Activated CD4-positive, alpha-beta T cell treated with anti-CD3 and anti-CD28 coated beads, Interleukin-2, amount 50 U/mL, for 4 hours (primary cell): ENCODE measurements at regions not wholly inside any gene's neighbourhood (a gene's known extent, or its start where the extent isn't known, plus 50 kb on each side); places are given as distances from the start of the nearest gene placed in this dataset.
"Not testable (repeated sequence)": the region's sequence is repeated elsewhere in the genome, so short reads cannot be mapped to it uniquely, and the experiment has no call there.

ENCODE experiments used
- DNase-seq, 2 experiments: peaks; one replicate each; pipeline ENCODE4 v3.0.0-alpha.2; 2020

GRCh38 chr11:90453525-90453924 lies 230.7 kb upstream of the CHORDC1 start:
- no peak for DNase-seq

DNA sequence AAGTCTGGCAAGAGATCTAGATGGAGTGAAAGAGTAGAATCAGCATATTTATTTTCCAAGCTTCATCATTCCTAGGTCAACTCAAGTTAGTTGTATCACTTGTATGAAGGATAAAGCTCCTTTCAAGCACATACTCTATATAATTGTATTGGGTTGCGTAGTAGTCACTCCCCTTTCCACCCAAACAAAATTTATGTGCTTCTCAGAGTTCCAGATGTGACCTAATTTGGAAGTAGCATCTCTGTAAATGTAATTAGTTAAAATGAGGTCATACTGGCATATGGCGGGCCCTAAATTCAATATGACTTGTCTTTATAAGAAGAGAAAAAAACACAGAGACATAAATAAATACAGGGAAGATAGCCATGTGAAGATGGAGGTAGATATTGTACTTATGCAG lies 226.8 kb upstream of the CHORDC1 start:
- DNase-seq: no peak

- no peak for DNase-seq
Measured at GRCh38 chr11:90448256-90448655, 225.4 kb upstream of the CHORDC1 start.

- DNase-seq: no peak
Measured at GRCh38 chr11:90447618-90448017, 224.8 kb upstream of the CHORDC1 start.

- DNase-seq: no peak
Measured at GRCh38 chr11:90446207-90446606, 223.4 kb upstream of the CHORDC1 start.

- no peak for DNase-seq
Measured at GRCh38 chr11:90438069-90438468, 215.2 kb upstream of the CHORDC1 start.

DNA sequence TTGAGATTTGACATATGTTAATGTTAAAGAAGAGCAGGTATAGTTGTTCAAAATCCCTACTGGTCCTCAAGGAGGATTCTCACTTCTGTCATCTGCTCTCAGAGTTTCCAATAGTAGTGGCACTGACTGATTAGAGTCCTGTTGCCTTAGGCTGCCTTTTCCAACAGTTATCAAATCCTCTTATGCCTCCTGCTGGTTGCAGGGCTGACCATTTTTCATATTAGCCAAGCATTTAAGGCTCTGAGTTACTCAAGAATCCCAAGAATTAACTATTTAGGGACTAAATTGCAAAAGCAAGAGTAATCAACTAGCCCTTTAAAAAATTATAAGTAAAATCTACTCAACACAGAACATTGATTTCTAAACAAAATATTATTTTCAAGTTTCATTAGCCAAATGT lies 212.0 kb upstream of the CHORDC1 start:
- DNase-seq: no peak

DNA sequence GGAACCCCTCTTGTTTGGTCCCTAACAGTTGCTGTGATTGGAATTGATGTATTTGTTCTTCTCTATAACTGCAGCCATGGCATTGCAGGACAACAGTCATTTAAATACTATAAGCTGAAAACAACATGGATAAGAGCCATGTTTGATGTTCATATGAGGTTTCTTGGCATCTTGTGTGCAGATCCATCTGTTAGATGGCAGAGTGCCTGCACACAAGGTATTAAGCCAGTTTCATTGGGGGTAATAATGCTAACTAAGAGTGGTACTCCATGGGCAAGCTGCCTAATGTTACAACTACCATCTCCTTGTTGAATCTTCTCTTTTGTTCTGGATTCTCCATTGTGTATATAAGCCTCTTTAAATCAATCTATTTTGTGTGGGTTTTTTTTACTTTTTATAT lies 206.0 kb upstream of the CHORDC1 start:
- DNase-seq: no peak

DNA sequence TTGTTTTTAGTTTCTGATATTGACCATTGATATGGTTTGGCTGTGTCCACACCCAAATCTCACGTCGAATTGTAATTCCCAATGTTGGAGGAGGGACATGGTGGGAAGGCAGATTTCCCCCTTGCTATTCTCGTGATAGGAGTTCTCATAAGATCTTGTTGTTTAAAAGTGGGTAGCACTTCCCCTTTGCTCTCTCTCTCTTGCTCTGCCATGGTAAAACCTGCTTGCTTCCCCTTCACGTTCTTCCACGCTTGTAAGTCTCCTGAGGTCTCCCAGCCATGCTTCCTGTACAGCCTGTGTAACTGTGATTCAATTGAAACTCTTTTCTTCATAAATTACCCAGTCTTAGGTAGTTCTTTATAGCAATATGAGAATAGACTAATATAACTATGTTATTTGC lies 203.6 kb upstream of the CHORDC1 start:
- no peak for DNase-seq

DNA sequence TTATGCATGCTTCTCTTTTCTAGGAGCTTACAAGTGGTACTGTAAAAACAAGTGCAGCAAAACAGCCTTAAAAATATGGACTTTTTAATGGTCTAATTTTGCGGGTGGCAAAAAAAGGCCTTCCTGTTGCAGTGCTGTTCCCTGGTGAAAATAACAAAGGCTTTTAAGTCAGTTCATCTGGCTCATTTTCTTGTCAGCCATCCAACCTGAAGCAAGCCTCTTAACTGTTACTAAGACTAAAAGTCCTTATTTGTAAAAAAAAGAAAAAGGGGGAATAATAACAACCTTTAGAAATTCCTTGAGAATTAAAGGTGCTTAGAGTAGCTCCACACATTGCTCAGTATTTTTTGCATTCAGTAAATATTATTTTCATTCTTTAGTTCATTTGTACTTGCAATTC lies 200.5 kb upstream of the CHORDC1 start:
- no peak for DNase-seq

- DNase-seq: not testable (repeated sequence)
Measured at GRCh38 chr11:90422787-90423186, 199.9 kb upstream of the CHORDC1 start.

DNA sequence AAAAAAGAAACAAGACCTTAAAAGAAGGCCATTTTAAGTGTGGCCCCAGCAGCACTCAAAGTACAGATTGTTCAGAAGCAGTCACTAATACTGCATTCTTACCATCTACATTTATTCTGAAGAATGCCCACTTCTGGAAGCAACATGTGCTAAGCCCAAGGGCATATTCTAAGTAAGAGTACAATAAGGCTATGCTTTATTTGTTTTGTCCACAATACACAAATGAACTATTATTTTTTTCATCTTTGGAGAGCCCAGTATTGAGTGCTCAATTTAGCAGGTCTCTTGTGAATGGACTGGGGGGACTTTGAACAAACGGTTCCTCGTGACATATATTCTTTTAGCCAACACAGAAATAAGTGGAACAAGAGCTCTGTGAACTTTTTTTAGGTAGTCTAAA lies 191.4 kb upstream of the CHORDC1 start:
- no peak for DNase-seq

GRCh38 chr11:90407350-90407749 lies 184.5 kb upstream of the CHORDC1 start:
- DNase-seq: no peak

DNA sequence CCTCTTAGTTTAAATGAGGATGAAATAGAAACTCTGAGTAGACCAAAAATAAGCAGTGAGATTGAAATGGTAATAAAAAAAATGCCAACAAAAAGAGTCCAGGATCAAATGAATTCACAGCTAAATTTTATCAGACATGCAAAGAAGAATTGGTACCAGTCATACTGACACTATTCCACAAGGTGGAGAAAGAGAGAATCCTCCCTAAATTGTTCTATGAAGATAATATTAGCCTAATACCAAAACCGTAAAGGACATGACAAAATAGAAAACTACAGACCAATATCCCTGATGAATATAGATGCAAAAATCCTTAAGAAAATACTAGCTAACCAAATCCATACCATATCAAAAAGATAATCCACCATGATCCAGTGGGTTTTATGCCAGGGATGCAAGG lies 169.8 kb upstream of the CHORDC1 start:
- DNase-seq: no peak

- no peak for DNase-seq
Measured at GRCh38 chr11:90391756-90392155, 168.9 kb upstream of the CHORDC1 start.

DNA sequence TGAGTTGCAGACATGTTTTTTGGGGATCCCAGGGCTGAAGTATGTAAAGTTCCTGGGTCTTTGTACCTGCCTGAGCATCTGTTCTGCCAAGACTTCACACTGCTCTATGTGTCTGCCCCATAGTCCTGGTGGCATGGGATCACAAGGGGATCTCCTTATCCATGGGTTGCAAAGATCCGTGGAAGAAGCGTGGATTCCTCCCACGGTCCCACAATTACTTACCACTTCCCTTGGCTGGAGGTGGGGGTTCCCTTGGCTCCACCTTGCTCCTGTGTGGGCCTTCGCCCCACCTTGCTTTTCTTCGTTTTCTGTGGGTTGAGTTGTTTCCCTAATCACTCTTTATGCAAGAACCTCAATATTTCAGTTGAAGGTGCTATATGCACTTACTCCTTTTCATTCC lies 157.4 kb upstream of the CHORDC1 start:
- DNase-seq: no peak

DNA sequence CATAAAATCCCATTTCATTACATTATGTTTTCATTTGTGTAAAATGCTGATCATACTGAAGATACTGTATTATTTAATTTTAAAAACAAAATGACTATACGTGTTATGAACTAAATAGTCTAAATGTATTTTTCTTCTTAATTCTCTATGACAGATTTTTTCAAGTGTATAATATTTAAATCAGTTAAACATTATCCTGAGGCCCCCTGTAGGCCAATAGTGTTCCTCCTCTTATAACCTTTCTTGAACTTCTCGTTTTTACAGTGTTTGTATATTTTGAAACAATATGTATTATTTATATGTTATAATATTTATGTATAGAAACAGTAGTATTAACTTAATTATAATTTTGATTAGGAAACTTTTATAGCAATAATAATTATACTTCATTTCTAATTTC lies 151.1 kb upstream of the CHORDC1 start:
- DNase-seq: no peak

DNA sequence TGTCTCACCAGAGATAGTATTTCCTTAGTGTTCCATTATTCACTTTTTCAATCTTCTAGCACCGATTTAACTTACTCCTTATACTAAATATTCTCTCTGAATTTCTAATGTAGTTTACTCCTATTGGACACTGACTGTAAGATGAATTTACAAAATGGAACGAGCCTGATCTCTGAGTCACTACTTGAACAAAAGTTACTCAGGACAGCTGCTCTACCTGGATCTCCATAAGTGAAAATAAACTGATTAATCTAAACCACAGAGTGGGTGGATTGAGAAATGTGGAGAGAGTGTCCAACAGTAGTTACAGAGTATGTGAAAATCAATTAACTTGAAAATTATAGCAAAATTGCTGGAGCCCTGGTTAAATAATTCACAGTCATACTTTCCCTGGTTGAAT lies 141.7 kb upstream of the CHORDC1 start:
- DNase-seq: no peak

DNA sequence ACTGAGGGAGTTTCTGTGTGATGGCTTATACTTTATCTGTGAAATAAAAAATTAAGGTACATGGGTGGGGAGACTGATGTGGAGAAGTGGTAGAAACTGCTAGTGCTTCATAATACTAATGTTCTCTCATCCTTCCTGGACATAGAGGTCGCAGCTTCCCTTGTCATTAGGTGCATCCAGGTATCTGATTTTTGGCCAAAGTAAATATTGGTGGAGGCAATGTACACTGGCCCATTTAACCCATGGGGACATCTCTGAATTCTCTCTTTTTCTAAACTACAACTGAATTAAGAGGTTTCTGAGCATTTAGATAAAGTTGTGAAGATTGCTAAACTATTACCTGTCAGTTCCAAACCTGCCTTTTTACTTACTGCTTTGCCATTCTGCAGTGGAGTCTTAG lies 140.9 kb upstream of the CHORDC1 start:
- DNase-seq: no peak

DNA sequence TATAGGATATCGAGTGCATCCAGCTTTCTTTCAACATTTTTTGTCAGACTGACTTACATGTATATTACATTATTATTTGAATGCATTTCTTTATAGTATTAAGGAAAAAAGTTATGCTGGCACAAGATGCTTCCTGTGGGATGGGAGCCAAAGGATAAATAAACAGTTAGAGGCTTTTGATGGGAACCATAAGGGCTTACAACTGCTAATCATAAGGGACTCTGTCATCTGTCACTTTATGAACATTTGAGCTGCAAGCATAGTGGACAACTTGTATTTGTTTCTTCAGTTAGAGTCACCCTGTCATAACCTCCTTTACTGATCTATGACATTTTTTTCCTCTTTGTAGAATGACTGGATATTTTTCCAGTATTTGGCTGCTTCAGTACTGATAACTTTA lies 132.4 kb upstream of the CHORDC1 start:
- DNase-seq: no peak

DNA sequence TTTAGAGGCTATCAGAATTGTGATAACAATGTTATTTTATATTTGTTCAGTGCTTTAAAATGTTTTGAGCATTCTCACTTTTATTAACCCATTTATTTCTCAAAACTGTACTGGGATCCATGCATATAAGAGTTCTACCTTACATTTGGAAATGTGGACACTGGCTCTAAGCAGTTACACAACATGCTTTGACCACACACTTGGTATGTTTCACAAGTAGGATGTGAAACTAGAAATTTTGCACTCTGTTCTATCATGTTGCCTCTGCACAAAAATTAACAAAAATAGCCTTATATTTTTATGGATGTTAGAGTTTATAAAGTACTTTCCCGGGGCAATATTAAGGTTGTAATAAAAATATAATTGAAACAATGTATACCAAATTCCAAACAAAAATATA lies 126.9 kb upstream of the CHORDC1 start:
- no peak for DNase-seq

- DNase-seq: no peak
Measured at GRCh38 chr11:90344546-90344945, 121.7 kb upstream of the CHORDC1 start.

DNA sequence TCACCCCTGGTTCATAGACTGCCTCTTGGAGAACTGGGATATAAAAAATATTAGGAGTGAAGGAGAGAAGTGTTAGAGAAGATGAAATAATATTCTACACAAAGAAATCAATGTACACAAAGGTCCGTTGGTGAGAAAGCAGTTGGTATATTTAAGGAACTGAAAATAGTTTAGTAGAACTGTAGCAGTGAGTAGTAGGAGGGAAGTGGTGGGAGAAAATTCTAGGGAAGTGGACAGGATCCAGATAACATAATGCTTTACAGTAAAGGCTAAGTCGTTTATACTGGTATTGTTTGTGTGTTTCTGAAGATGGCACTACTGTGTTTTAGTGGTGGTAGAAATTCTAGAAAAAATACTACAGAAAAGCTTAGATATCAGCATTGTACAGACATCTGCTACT lies 120.8 kb upstream of the CHORDC1 start:
- DNase-seq: no peak

GRCh38 chr11:90341986-90342385 lies 119.1 kb upstream of the CHORDC1 start:
- no peak for DNase-seq

- DNase-seq: no peak
Measured at GRCh38 chr11:90332415-90332814, 109.6 kb upstream of the CHORDC1 start.

GRCh38 chr11:90330632-90331031 lies 107.8 kb upstream of the CHORDC1 start:
- no peak for DNase-seq
